Central memory CD8-positive, alpha-beta T cell (primary cell): ENCODE measurements at regions not wholly inside any gene's neighbourhood (a gene's known extent, or its start where the extent isn't known, plus 50 kb on each side); places are given as distances from the start of the nearest gene placed in this dataset.
A peak's percentile ranks its signal among the peaks of the same experiment; 100 is the strongest.

ENCODE experiments used
- ATAC-seq: fragments of 150-1000 bp; cut with Tn5 transposase; replicated peaks from 2 replicates; pipeline ENCODE4 v1.10.0; 2022; ENCODE audit warnings: mild to moderate bottlenecking, moderate FRiP score, moderate number of reproducible peaks; ENCODE audit not compliant: poor library complexity, severe bottlenecking; ENCODE audit errors: extremely low read depth
- DNase-seq, 2 donors: peaks; one replicate each; pipeline ENCODE4 v3.0.0; 2021; ENCODE audit warnings: low spot score in 2 of 2
- H3K27ac Mint-ChIP-seq: one replicate; pipeline ENCODE4 v1.8.0; 2022; ENCODE audit warnings: low read depth, mild to moderate bottlenecking, moderate library complexity, mixed read lengths
- H3K27me3 Mint-ChIP-seq: one replicate; pipeline ENCODE4 v1.8.0; 2022; ENCODE audit warnings: mixed read lengths
- H3K36me3 Mint-ChIP-seq: one replicate; pipeline ENCODE4 v1.8.0; 2022; ENCODE audit warnings: mild to moderate bottlenecking, moderate library complexity, mixed read lengths; ENCODE audit not compliant: insufficient read depth
- H3K4me1 Mint-ChIP-seq: one replicate; pipeline ENCODE4 v1.8.0; 2022; ENCODE audit warnings: mixed read lengths
- H3K4me3 Mint-ChIP-seq: one replicate; pipeline ENCODE4 v1.8.0; 2022; ENCODE audit warnings: mild to moderate bottlenecking, moderate library complexity, mixed read lengths
- H3K9me3 Mint-ChIP-seq: one replicate; pipeline ENCODE4 v1.8.0; 2022; ENCODE audit warnings: mixed read lengths

- Mint-ChIP-seq H3K4me1 (no peaks in the 10 kb centered on the region), H3K4me3 (no peak overlapping the region), H3K27me3 (peaks cover 9% of the 10 kb centered on the region), H3K36me3 (no peaks in the 10 kb centered on the region), H3K9me3 (no peaks in the 10 kb centered on the region), H3K27ac (no peak overlapping the region)
- DNase-seq (no peak), ATAC-seq (no peak)
Observed at GRCh38 chr12:91604897-91605296, 422.3 kb upstream of the DCN start.

DNA sequence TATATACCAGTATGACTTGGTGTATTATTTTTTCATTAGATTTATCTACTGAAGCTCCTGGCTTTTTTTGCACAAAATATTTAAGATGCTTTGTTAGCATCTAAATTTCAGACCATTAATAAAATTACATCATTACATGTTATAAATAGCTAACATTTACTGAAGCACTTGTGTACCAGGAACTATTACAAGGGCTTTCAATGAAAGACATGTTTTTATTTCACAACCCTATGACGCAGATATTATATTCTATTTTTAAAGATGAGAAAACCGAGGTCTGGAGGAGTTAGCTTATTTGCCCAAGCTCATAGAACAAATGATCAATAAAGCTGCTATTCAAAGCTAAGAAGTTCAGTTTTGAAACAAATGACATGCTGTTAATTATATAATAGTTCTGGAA is 420.4 kb upstream of the DCN start:
- Mint-ChIP-seq H3K36me3 (no peaks in the 10 kb centered on the region), H3K4me1 (no peaks in the 10 kb centered on the region), H3K9me3 (peaks cover 2% of the 10 kb centered on the region), H3K27me3 (peaks cover 9% of the 10 kb centered on the region), H3K4me3 (no peak overlapping the region), H3K27ac (no peak overlapping the region)
- DNase-seq (no peak), ATAC-seq (no peak)

- H3K27ac Mint-ChIP-seq: no peak overlapping the region
- H3K36me3 Mint-ChIP-seq: no peaks in the 10 kb centered on the region
- peaks cover 7% of the 10 kb centered on the region for H3K9me3 Mint-ChIP-seq
- H3K4me1 Mint-ChIP-seq: no peaks in the 10 kb centered on the region
- DNase-seq (no peak), ATAC-seq (no peak)
- no peak overlapping the region for H3K4me3 Mint-ChIP-seq
- H3K27me3 Mint-ChIP-seq: peaks cover 9% of the 10 kb centered on the region
Observed at GRCh38 chr12:91601054-91601453, 418.4 kb upstream of the DCN start.

DNA sequence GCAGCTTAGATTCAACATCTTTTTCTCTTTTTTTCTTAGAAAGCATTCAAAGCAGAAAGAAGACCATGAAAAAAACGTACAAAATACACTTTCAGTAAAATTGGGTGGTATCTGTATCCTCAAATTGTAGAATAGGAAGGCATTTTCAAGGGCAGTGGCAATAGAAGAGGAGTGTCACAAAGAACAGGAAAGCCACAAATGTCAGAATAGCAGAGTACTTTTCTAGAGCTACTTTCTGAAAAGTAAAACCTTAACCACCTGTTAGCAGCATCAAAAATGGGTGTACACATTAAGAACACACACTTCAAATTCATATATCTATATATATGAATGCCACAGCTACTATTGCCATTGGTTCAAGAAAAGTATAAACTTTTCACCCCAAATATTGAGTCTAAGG is 412.1 kb upstream of the DCN start:
- no peak for ATAC-seq
- Mint-ChIP-seq H3K4me1 (no peaks in the 10 kb centered on the region), H3K9me3 (peaks cover 7% of the 10 kb centered on the region), H3K4me3 (no peak overlapping the region), H3K27me3 (no peaks in the 10 kb centered on the region), H3K36me3 (no peaks in the 10 kb centered on the region), H3K27ac (no peak overlapping the region)
- DNase-seq: no peak

DNA sequence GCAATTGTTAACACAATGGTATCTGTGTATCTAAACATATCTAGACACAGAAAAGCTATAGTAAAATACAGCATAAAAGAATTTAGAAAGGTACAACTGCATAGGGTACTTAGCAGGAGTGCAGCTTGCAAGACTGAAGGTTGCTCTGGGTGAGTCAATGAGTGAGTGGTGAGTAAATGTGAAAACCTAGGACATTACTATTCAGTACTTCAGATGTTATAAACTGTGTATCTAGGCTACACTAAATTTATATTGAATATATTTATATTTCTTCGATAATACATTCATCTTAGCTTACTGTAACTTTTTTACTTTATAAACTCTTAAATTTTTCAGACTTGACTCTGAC is 409.0 kb upstream of the DCN start:
- H3K4me3 Mint-ChIP-seq: no peak overlapping the region
- DNase-seq: no peak
- H3K27me3 Mint-ChIP-seq: no peaks in the 10 kb centered on the region
- no peak for ATAC-seq
- H3K9me3 Mint-ChIP-seq: no peaks in the 10 kb centered on the region
- no peak overlapping the region for H3K27ac Mint-ChIP-seq
- no peaks in the 10 kb centered on the region for H3K36me3 Mint-ChIP-seq
- no peaks in the 10 kb centered on the region for H3K4me1 Mint-ChIP-seq

GRCh38 chr12:91590966-91591638 is 408.5 kb upstream of the DCN start:
- H3K27ac Mint-ChIP-seq: no peak overlapping the region
- no peaks in the 10 kb centered on the region for H3K36me3 Mint-ChIP-seq
- no peaks in the 10 kb centered on the region for H3K4me1 Mint-ChIP-seq
- DNase-seq: no peak
- no peak for ATAC-seq
- H3K4me3 Mint-ChIP-seq: no peak overlapping the region
- H3K27me3 Mint-ChIP-seq: no peaks in the 10 kb centered on the region
- no peaks in the 10 kb centered on the region for H3K9me3 Mint-ChIP-seq

DNA sequence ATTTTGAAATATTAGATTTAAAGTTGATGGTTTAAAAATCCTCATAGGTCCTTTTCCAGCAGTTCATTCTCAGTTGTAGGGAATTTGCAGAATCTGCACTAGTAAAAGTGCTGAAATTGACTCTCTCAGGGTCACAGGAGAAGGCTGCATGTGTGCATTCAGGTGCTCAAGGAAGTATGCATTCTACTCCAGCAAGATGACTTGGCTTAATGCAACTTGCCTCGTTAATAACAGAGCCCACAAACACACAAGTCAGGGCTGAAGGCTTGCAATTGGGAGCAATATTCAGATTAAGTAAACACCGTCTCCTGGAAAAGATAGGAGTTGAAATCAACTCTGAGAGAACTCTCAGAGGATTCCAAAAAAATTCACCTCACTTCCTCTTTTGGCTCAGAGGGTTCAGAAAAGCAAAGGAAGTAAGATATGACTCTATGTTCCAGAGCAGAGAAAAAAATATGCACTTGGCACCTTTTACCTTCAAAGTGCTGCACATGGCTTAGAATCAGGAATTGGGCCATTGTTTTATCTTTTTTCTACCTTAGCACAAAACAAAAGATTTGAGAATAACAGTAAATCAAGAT is 406.3 kb upstream of the DCN start:
- H3K27me3 Mint-ChIP-seq: no peaks in the 10 kb centered on the region
- H3K36me3 Mint-ChIP-seq: no peaks in the 10 kb centered on the region
- ATAC-seq: no peak

DNA sequence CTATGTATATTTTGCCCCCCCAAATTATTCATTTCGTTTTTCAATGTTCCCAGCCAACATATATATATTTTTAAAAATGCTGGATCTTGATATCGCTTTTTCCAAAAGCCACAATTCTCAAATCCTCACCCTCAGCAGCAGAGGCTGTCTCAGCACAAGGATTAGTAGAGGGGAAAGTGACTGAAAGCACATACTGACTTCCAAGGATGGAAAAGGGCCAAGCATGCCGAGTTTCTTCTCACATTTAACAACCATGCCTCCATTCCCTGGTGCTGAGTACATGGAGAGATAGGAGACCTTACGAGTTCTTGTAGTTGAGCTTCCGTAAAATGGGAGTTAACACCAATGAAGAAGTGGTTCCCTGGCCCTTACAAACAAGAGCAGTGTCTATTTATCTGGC is 403.4 kb upstream of the DCN start:
- H3K27me3 Mint-ChIP-seq: no peaks in the 10 kb centered on the region
- DNase-seq (no peak), ATAC-seq (no peak)
- H3K36me3 Mint-ChIP-seq: no peaks in the 10 kb centered on the region
- H3K27ac Mint-ChIP-seq: no peak overlapping the region
- H3K4me3 Mint-ChIP-seq: no peak overlapping the region
- H3K9me3 Mint-ChIP-seq: no peaks in the 10 kb centered on the region
- no peaks in the 10 kb centered on the region for H3K4me1 Mint-ChIP-seq

More for the DNA sequence above, 406.3 kb upstream of the DCN start:
- Mint-ChIP-seq H3K9me3 (no peaks in the 10 kb centered on the region), H3K4me1 (no peaks in the 10 kb centered on the region), H3K27ac (no peak overlapping the region), H3K4me3 (no peak overlapping the region)
- DNase-seq: no peak

DNA sequence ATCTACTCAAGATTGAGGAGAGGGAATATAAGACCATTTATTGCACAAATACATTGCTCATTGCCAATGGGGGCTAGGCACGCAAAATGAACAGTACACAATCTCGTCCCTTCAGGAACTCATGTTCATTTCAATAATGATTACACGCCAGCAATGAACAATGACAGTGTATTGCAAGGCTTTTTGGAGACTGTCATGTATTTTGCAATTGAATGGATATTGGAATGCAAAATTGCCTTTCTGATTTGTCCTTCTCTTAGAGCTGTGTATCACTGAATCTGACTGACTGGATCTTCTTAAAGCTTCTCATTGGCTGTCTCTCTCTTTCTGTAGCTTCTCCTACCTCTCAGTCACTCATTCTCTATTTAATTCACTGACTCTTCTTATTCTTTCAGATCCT is 400.2 kb upstream of the DCN start:
- H3K36me3 Mint-ChIP-seq: peaks cover 3% of the 10 kb centered on the region
- peaks cover 2% of the 10 kb centered on the region for H3K4me1 Mint-ChIP-seq
- no peaks in the 10 kb centered on the region for H3K27me3 Mint-ChIP-seq
- ATAC-seq: no peak
- H3K9me3 Mint-ChIP-seq: no peaks in the 10 kb centered on the region
- H3K4me3 Mint-ChIP-seq: no peak overlapping the region
- no peak overlapping the region for H3K27ac Mint-ChIP-seq
- no peak for DNase-seq

DNA sequence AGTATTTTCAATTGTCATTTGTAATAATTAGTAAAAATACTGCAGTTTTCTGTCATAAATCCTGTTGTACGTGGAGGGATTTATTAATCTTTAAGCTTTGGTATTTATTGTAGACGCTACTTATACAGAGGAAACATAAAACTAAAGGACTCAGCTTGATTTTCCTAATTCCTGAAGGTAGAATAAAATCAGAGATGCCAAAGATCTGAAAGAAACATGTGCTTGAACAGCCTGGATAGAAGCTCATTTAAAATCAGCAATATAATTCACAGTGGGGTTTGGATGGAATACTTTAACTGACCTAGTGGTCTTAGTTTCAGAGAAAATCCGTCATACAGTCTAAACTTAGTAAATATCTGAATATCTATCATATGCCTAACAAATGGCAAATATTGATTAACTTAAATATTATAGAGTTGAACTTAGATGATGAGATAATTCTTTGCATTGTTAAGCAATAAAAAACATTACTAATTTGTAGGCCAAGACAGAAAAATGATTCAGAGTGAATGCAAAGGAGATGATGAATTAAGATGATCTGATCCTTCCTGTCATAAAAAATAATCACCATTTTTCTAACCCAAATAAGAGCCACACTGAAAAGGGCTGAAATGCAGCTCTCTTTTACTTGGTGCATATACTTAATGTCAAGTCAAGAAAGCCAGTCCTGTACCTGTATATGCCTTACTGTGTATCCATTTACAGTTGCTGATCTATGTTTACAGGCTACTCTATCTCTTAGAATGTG is 397.1 kb upstream of the DCN start:
- H3K9me3 Mint-ChIP-seq: no peaks in the 10 kb centered on the region
- peaks cover 5% of the 10 kb centered on the region for H3K4me1 Mint-ChIP-seq
- H3K36me3 Mint-ChIP-seq: peaks cover 3% of the 10 kb centered on the region
- ATAC-seq (no peak), DNase-seq (no peak)
- H3K27me3 Mint-ChIP-seq: no peaks in the 10 kb centered on the region
- no peak overlapping the region for H3K27ac Mint-ChIP-seq
- no peak overlapping the region for H3K4me3 Mint-ChIP-seq

GRCh38 chr12:91577586-91578539 is 395.2 kb upstream of the DCN start:
- H3K27me3 Mint-ChIP-seq: no peaks in the 10 kb centered on the region
- peaks cover 5% of the 10 kb centered on the region for H3K4me1 Mint-ChIP-seq
- H3K27ac Mint-ChIP-seq: peak overlapping the region; percentile 86
- peak overlapping the region; percentile 74 for H3K4me3 Mint-ChIP-seq
- DNase-seq (no peak), ATAC-seq (no peak)
- H3K9me3 Mint-ChIP-seq: no peaks in the 10 kb centered on the region
- H3K36me3 Mint-ChIP-seq: peaks cover 3% of the 10 kb centered on the region

DNA sequence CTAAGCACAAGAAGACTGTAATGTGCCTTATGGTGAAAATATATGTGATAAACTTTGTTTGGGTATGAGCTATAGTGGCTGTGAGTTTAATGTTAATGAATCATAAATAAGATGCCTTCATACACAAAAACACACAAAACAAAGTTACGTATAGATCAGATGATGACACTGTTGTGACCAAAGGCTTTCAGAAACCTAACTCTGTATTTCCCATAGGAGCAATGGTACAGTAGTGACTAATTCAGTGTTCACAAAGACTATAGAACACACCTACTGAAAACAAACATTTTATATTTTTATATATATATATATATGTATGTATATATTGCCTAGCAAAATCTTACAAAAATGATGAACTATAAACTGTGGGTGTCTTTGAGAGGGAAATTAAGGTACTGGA is 393.8 kb upstream of the DCN start:
- ATAC-seq (no peak), DNase-seq (no peak)
- peaks cover 5% of the 10 kb centered on the region for H3K4me1 Mint-ChIP-seq
- no peaks in the 10 kb centered on the region for H3K9me3 Mint-ChIP-seq
- peaks cover 3% of the 10 kb centered on the region for H3K36me3 Mint-ChIP-seq
- no peak overlapping the region for H3K4me3 Mint-ChIP-seq
- no peak overlapping the region for H3K27ac Mint-ChIP-seq
- H3K27me3 Mint-ChIP-seq: no peaks in the 10 kb centered on the region
